ENCODE measurements at regions not wholly inside any gene's neighbourhood (a gene's known extent, or its start where the extent isn't known, plus 50 kb on each side); places are given as distances from the start of the nearest gene placed in this dataset.

DNA sequence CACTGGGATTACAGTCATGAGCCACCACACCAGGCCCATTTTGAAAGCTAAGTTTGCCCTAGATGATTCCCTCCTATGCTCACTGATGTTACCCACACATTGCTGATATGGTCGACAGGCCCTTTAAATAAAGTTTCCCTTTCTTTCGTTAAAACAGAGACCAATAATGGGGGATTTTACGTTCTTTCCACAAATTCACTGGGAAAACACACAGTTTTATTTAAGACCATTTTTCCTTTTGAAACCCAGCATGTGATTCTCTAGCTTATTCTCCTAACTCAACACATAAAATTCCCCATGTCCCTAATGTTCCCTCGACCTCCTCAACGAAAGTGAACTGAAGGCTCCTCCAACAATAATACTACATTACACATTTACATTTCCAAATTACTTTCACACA is 223.2 kb downstream of the ANAPC1 start:
- Histone ChIP-seq H3K9me1 (replicated peaks; ENCODE audit: control insufficient read depth, extremely low read depth, insufficient read depth, low read length) (no peaks in the 10 kb centered on the region), H2AFZ (ENCODE audit: low read depth, low read length) (no peak overlapping the region), H4K20me1 (replicated peaks; ENCODE audit: control insufficient read depth, extremely low read depth, insufficient read depth, low read length) (no peaks in the 10 kb centered on the region), H3K36me3 (ENCODE audit: control insufficient read depth in 2 of 2, extremely low read depth in 1 of 2, insufficient read depth in 2 of 2, low read length in 2 of 2) (no peaks in the 10 kb centered on the region), H3K27ac (ENCODE audit: insufficient read depth, low read depth, low read length) (no peak overlapping the region), H3K27me3 (ENCODE audit: control insufficient read depth in 2 of 2, insufficient read depth in 2 of 2, low read length in 2 of 2) (peaks cover 0 to 4% of the 10 kb centered on the region in 2 experiments), H3K9me3 (replicated peaks; ENCODE audit: control insufficient read depth, insufficient read depth, low read length) (no peaks in the 10 kb centered on the region), H3K4me3 (replicated peaks in 1 of 3; ENCODE audit: insufficient read depth in 1 of 3, low read depth in 1 of 3, low read length in 3 of 3) (no peak overlapping the region), H3K4me1 (ENCODE audit: control insufficient read depth, extremely low read depth, insufficient read depth, low read length) (peaks cover 4% of the 10 kb centered on the region), H3K4me2 (ENCODE audit: insufficient read depth, low read length) (no peak overlapping the region), H3K79me2 (ENCODE audit: control insufficient read depth, insufficient read depth, low read length) (no peaks in the 10 kb centered on the region), H3K9ac (replicated peaks; ENCODE audit: extremely low read depth, insufficient read depth, low read length) (no peak overlapping the region)
- no TSS peak for BruUV-seq (replicated peaks)
- CTCF ChIA-PET: interaction anchor here (1.2 to 1.5 kb wide), 2 partner anchors 8 to 42 kb away, joined by 3 to 4 read pairs; no protein-coding TSS in a partner anchor
- TF ChIP-seq FOS (IDR thresholded peaks at IDR 0.05; ENCODE audit: borderline replicate concordance, insufficient read depth, low read length) (no peak), CTCF (IDR thresholded peaks at IDR 0.05; ENCODE audit: extremely low read depth in 1 of 2, insufficient read depth in 1 of 2, low read depth in 1 of 2, low read length in 2 of 2) (no peak), MAX (IDR thresholded peaks at IDR 0.05; ENCODE audit: insufficient read depth, insufficient read length) (no peak), POLR2A (IDR thresholded peaks at IDR 0.05; ENCODE audit: low read depth, low read length) (no peak), GATA2 (IDR thresholded peaks at IDR 0.05; ENCODE audit: insufficient read depth, insufficient read length, low read depth, low read length) (no peak), POLR2AphosphoS5 (IDR thresholded peaks at IDR 0.05; ENCODE audit: insufficient read depth, low read depth, low read length) (no peak), JUN (IDR thresholded peaks at IDR 0.05; ENCODE audit: borderline replicate concordance, insufficient read depth, insufficient read length, low read depth) (no peak), MYC (IDR thresholded peaks at IDR 0.05; ENCODE audit: low read depth, low read length) (no peak), EZH2 (IDR thresholded peaks at IDR 0.05; ENCODE audit: borderline replicate concordance, low read depth, low read length, severe bottlenecking) (no peak)
- no peak for DNase-seq (ENCODE audit: low read depth, low spot score)
- dilution Hi-C loops (cut with MboI; ENCODE audit: extremely low pct_ligation_motif_present, low sequenced_read_pairs) (no loop called here), intact Hi-C loops (cut with micrococcal nuclease) (no loop called here)
- FAIRE-seq: no peak
- POLR2A ChIA-PET: no interaction called here
